ENCODE measurements at regions not wholly inside any gene's neighbourhood (a gene's known extent, or its start where the extent isn't known, plus 50 kb on each side); places are given as distances from the start of the nearest gene placed in this dataset.

DNA sequence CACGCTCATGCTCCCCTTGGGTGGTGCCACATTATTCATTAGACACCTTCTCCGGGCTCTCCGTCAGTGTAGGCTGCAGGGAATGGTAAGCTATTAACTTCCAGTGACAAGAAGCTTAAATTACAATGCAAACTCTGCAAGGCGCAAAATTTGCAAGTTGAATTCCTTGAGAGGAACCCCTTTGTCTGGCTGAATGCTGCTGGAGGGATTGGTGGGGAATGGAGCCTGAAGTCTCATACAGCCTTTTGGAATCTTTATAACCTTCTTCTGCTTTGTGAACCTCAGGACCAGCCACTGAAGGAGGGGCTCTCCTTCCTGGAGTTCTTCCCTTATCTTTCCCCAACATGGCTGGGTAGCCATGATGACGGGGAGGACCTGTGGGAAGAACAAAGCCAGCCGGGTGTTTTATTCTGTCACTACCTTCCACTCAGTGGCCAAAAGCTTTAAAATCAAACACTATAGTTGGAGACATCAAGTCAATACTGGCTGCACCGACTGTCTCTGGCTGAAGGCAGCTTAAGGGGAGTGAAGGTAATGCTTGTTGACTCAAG is 220.9 kb upstream of the EPHA4 start:
- no peak for TF ChIP-seq EGR1 (IDR thresholded peaks at IDR 0.05)
- no peak for TF ChIP-seq ZBTB7A (IDR thresholded peaks at IDR 0.05; ENCODE audit: low read depth)
- TF ChIP-seq, protein P1, sequence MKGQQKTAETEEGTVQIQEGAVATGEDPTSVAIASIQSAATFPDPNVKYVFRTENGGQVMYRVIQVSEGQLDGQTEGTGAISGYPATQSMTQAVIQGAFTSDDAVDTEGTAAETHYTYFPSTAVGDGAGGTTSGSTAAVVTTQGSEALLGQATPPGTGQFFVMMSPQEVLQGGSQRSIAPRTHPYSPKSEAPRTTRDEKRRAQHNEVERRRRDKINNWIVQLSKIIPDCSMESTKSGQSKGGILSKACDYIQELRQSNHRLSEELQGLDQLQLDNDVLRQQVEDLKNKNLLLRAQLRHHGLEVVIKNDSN (IDR thresholded peaks at IDR 0.05), result no peak
- no peak for TF ChIP-seq TAF1 (IDR thresholded peaks at IDR 0.05; ENCODE audit: low read depth)
- TF ChIP-seq RAD21 (IDR thresholded peaks at IDR 0.05; ENCODE audit: low read depth), result no peak
- no peak for TF ChIP-seq CEBPB (IDR thresholded peaks at IDR 0.05)
- TF ChIP-seq, protein P2, sequence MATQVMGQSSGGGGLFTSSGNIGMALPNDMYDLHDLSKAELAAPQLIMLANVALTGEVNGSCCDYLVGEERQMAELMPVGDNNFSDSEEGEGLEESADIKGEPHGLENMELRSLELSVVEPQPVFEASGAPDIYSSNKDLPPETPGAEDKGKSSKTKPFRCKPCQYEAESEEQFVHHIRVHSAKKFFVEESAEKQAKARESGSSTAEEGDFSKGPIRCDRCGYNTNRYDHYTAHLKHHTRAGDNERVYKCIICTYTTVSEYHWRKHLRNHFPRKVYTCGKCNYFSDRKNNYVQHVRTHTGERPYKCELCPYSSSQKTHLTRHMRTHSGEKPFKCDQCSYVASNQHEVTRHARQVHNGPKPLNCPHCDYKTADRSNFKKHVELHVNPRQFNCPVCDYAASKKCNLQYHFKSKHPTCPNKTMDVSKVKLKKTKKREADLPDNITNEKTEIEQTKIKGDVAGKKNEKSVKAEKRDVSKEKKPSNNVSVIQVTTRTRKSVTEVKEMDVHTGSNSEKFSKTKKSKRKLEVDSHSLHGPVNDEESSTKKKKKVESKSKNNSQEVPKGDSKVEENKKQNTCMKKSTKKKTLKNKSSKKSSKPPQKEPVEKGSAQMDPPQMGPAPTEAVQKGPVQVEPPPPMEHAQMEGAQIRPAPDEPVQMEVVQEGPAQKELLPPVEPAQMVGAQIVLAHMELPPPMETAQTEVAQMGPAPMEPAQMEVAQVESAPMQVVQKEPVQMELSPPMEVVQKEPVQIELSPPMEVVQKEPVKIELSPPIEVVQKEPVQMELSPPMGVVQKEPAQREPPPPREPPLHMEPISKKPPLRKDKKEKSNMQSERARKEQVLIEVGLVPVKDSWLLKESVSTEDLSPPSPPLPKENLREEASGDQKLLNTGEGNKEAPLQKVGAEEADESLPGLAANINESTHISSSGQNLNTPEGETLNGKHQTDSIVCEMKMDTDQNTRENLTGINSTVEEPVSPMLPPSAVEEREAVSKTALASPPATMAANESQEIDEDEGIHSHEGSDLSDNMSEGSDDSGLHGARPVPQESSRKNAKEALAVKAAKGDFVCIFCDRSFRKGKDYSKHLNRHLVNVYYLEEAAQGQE (IDR thresholded peaks at IDR 0.05; ENCODE audit: low read depth), result no peak
- TF ChIP-seq TEAD4 (IDR thresholded peaks at IDR 0.05), result no peak
- no peak for TF ChIP-seq CREB1 (IDR thresholded peaks at IDR 0.05; ENCODE audit: low read depth)
- TF ChIP-seq TCF12 (IDR thresholded peaks at IDR 0.05; ENCODE audit: low read depth), result no peak
- TF ChIP-seq EP300 (IDR thresholded peaks at IDR 0.05; ENCODE audit: borderline replicate concordance), result no peak
- TF ChIP-seq NFIC (IDR thresholded peaks at IDR 0.05), result no peak
- TF ChIP-seq, protein P3, sequence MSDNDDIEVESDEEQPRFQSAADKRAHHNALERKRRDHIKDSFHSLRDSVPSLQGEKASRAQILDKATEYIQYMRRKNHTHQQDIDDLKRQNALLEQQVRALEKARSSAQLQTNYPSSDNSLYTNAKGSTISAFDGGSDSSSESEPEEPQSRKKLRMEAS (IDR thresholded peaks at IDR 0.05), result no peak
- no peak for TF ChIP-seq YY1 (IDR thresholded peaks at IDR 0.05; ENCODE audit: low read depth)
- no peak for TF ChIP-seq FOXM1 (IDR thresholded peaks at IDR 0.05; ENCODE audit: borderline replicate concordance, low read depth)

DNA sequence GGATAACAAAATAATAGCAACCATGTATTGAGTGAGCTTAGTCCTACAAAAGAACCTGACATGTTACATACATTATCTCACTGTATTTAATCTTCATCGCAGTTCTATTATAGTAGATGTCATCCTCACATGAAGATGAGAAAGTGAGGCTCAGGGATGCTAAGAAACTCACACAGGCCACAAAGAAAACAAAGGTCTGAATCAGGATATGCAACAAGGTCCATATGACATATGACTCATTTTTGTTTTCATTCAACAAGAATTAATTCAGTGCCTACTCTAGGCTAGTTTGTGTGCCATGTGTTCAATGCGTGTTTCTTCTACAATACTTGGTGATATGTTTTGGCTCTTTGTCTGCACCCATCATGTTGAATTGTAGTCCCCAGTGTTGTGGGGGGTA is 219.7 kb upstream of the EPHA4 start:
- TF ChIP-seq EP300 (IDR thresholded peaks at IDR 0.05; ENCODE audit: borderline replicate concordance) (no peak), TCF12 (IDR thresholded peaks at IDR 0.05; ENCODE audit: low read depth) (no peak)

DNA sequence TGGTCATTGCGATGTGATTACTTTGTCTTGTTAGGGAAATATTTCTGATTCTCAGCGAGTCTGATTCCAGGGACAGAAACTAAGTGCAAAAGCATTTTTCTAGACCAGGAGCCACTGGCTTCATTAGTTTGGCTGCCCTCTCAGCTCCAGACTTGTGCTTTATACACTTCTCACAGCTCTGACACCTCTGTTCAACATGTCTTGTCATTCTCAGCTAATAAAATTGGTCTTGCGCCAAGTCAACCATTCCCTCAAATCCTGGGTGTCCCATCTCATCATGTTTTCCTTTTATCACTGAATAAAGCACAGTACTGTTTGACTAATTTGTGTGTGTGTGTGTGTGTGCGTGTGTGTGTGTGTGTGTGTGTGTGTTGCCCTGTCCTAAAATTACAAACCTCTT is 215.5 kb upstream of the EPHA4 start:
- TF ChIP-seq TEAD4 (IDR thresholded peaks at IDR 0.05) (no peak), ZBTB7A (IDR thresholded peaks at IDR 0.05; ENCODE audit: low read depth) (no peak), CREB1 (IDR thresholded peaks at IDR 0.05; ENCODE audit: low read depth) (no peak), NFIC (IDR thresholded peaks at IDR 0.05) (no peak), RAD21 (IDR thresholded peaks at IDR 0.05; ENCODE audit: low read depth) (no peak), YY1 (IDR thresholded peaks at IDR 0.05; ENCODE audit: low read depth) (no peak), EGR1 (IDR thresholded peaks at IDR 0.05) (no peak), EP300 (IDR thresholded peaks at IDR 0.05; ENCODE audit: borderline replicate concordance) (no peak), TCF12 (IDR thresholded peaks at IDR 0.05; ENCODE audit: low read depth) (no peak), FOXM1 (IDR thresholded peaks at IDR 0.05; ENCODE audit: borderline replicate concordance, low read depth) (no peak), TAF1 (IDR thresholded peaks at IDR 0.05; ENCODE audit: low read depth) (no peak), CEBPB (IDR thresholded peaks at IDR 0.05) (no peak)
- TF ChIP-seq, protein P1 (IDR thresholded peaks at IDR 0.05), result no peak
- TF ChIP-seq, protein P3 (IDR thresholded peaks at IDR 0.05), result no peak
- TF ChIP-seq, protein P2 (IDR thresholded peaks at IDR 0.05; ENCODE audit: low read depth), result no peak

DNA sequence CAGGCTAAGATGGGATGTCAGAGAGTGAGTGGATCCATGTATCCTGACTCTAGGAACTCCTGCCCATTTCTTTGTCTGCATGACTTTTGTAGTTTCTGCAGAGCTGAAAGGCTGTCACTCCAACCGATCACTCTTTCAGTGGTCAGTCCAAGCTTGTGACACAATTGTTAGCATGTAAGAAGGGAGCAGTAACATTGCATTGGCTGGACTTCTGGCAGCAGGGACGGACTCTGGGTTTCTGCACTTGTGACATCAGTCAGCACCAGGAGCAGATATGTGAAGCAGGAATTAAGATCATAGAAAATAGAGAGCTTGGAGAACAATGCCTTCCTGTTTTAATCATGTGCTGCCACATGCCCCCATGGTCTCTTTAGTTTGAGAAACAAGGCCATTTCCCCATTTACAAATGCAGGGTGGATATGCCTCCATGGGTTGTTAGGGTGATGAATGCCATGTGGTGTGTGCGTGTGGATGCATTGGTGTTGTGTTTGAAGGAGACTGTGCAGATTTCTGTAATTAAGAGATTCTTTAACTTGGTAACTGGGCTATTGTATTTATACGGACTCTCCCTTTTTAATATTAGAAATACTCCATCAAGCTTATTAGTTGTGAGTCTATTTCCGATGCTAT is 214.3 kb upstream of the EPHA4 start:
- no peak for TF ChIP-seq TEAD4 (IDR thresholded peaks at IDR 0.05)
- TF ChIP-seq CREB1 (IDR thresholded peaks at IDR 0.05; ENCODE audit: low read depth), result no peak
- no peak for TF ChIP-seq FOXM1 (IDR thresholded peaks at IDR 0.05; ENCODE audit: borderline replicate concordance, low read depth)
- no peak for TF ChIP-seq RAD21 (IDR thresholded peaks at IDR 0.05; ENCODE audit: low read depth)
- TF ChIP-seq CEBPB (IDR thresholded peaks at IDR 0.05), result no peak
- no peak for TF ChIP-seq EP300 (IDR thresholded peaks at IDR 0.05; ENCODE audit: borderline replicate concordance)
- TF ChIP-seq, protein P1 (IDR thresholded peaks at IDR 0.05), result no peak
- TF ChIP-seq NFIC (IDR thresholded peaks at IDR 0.05), result no peak
- TF ChIP-seq, protein P2 (IDR thresholded peaks at IDR 0.05; ENCODE audit: low read depth), result no peak

Measured in Ishikawa (cell line).